HG02571 (cell line): ENCODE measurements at regions not wholly inside any gene's neighbourhood (a gene's known extent, or its start where the extent isn't known, plus 50 kb on each side); places are given as distances from the start of the nearest gene placed in this dataset.

ENCODE experiments used
- ATAC-seq: cut with Tn5 transposase; IDR thresholded peaks from one replicate; pipeline ENCODE4 v1.9.1; 2021; ENCODE audit warnings: mild to moderate bottlenecking, moderate library complexity; ENCODE audit not compliant: unreplicated experiment

DNA sequence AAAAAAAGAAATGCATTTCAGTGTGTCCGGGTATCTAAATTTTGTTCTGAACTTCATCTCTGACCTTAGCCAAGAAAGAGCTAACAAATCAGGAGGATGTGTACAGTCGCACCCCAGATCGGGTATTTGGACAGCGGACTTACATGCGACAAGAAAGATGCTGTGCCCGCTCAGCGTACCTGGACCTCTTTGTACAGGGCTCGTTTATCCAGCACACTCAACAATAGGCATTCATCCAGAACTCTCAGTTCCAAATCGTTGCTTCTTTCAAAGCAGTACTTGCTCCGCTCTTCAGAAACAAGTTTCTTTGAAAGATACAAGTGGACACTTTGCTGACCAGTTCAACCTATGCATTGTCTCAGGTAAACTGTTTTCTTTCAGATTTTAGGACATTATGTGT is 191.7 kb downstream of the LY86 start:
- no peak for ATAC-seq

DNA sequence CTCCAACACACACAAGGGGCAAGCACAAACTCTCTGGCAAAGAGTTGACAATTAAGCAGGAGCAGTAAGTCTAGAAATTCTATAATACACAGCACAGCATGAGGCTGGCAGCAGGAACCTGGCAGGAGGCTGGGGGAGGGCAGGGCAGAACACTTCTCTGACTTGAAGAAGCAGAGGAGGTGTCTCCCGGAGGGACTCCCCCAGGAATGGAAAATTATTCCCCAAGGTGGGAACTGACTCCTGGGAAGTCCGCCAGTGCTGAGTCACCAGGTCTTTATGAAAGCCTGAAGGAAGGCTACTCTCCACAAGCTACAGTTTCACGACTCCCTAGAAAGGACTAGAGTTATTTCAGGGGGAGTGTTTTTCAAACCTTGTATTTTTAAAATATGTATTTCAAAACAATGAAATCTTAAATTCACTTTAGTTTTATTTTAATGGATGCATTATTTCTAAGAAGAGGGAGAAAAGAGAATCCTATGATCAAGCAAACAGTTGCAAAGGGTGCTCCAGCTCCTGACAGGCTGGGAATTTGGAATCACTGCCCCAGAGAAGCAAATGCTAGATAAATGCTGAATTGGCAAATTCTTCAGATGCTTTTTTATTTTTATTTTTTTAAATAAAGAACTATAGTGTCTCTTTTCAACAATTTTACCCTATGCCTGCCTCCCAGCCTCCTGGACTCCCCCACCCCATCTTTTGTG is 192.8 kb downstream of the LY86 start:
- ATAC-seq = no peak

DNA sequence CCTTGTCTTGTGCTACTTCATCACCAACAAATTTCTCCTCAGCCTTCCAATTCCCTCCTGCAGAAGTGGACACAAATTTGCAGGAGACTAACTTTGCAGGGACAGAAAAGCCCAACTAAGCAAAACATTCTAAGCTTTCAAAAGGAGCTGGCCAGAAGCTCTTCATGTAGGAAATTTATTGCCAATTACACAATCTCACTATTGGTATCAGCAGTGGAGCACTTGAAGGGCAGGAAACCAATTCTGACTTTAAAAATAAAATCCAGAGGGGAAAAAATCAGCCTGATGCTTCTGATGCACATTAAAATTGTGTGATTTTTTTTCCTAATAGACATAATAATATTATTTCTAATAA is 193.3 kb downstream of the LY86 start:
- no peak for ATAC-seq

DNA sequence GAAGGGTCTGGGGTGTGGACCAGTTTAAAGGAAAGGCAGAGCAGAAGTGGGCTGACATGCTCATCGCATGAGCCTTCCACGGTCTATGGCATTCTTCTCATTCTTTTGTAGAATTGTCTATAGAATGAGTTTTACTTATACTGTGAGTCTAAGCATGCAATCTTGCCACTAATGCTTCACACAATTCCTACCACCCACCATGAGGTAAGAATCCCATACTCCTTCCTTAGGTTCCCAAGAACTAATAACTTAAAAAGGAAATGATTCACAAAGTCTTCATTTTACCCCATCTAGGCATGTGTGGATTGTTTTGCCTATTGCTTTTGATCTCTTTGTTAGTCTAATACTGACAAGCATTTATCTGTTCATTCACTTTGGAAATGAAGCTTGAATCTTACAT is 195.2 kb downstream of the LY86 start:
- ATAC-seq = no peak

DNA sequence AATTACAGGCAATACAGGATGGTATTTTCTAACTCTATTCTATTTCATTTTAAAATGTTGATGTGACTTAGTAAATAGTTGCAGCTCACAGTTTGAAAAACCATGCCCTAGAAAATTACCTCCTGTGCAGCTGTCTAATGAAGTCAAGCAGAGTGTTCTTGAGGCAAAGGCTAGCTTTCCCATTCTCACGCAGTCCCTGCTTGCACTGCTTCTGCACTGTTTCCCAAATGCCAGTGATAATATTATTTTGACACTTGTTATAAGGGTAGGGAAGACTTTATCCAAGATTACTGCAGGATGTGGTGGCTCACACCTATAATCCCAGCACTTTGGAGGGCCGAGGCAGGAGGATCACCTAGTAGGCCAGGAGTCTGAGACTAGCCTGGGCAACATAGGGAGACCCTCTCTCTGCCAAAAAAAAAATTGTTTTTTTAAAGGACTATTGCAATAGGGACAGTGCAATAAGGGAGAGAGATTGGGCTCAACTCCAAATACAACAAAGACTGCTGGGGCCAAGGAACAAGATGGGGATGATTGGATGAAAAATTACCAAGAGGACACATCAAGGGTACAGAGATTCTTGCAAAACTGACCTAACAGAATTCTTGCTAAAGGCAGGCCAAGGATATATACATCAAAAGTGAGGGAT is 196.1 kb downstream of the LY86 start:
- no peak for ATAC-seq

DNA sequence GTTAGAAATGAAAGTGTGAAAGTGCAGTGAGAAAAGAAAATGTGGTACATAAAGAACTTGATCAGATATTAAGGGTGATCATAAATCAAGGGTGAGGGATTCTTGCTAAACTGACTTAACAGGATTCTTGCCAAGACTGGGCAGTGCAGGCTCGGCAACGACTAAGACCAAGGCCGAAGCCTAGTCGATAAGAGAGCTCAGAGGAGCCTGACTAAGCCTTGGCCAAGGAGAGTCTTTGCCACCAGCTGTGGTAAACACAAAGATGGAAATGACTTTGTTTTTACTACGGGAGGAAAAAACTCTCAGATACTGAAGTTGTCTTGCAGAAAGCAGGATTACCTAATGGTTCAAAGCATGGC is 196.6 kb downstream of the LY86 start:
- no peak for ATAC-seq

DNA sequence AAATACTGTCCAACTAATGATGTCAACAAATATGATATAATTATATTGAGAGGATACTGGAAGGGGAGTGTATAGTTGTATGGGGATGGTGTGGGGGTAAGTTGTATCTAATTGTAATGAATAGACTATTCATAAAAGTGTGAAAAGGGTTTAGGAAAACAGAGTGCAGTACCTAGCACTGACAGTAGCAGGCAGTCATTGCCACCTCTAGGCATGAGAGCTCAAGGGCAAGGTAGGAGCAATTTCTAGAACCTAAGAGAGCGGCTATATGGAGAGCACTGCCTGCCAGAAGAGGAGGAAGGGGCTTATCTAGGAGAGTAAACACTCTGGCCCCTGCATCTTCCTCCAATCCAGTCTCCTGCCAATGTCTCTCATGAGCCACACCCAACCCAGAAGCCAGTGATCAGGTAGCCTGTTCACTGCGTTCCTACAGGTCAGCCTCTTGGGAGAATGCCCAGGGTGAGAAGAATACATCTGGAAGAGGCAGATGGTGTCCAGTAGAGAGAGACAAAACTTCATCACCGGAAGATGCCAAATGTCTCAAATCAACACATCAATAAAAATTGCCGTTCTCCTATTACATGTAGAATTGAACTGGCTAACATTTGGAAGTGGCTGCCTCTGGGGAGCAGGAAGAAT is 200.0 kb downstream of the LY86 start:
- no peak for ATAC-seq

DNA sequence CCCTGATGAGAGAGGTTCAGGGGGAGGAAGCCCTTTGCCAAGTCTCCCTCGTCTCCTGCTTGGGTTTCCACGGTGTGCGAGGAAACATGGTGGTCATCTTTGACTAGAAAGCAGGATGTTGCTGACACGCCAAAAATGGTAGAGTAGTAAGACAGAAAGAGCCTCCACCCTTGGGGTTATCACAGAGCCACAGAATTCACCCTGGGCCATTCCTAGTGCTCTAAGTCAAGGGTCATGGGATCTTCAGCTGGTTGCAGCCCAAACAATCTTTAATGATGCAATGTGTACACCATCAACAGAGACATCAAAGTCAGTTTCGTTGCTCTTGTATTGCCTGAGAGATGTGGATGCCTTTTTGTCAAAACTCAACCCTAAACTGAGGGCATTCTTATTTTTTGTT is 201.9 kb downstream of the LY86 start:
- no peak for ATAC-seq

DNA sequence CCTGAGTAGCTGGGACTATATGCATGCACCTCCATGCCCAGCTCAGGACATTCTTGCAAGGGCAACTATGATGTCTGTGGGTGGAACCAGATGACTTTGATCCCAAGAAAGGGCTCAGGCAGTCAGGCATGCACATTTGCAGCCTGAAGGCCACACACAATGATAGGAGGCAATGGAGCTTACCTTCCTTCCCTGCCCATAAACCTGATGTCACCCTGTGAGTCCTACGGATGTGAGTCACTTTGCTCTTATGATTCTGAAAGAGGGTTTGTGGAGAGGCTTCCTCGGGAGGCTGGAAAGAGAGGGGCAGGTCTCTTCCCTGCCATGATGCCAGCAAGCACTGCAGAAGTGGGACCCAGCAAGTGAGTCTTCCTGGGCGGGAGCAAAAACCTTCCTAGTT is 202.4 kb downstream of the LY86 start:
- ATAC-seq = no peak

DNA sequence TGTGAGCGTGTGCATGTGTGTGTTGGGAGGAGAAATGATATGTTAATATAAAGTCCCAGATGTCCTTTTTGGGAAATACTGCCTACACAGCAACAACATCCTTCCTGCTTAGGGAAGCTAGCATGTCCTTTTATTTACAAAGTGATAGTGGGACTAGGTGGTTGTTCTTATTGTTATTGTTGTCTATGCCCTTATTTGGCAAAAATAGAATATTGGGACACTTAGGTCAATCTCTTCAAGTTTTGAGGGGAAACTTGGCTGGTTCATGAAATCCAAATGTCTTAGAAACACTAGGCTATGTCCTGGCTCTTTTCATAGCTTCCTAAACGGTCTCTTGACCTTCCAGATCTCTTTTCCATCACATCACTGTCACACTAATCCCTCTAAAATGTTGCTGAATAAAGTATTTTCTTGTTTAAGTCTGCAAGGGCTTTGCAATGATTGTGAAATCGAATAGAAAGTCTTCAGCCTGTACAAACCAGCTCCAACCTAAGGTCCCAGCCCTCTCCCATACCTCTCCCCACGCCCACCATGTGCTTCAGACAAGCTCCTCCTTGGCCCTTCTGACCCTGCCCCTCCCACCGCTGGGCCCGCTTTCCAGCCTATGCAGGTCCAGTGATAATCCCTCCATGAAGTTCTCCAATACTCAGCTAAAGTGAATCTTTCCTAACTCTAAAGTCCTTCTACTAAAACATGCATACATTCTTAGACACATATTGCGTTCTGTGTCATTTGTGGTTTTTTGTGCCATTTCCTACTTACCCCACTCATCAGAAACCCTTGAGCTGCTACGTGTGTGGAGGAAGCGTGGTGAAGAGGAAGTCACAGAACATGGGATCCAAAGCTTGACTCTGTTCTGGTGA is 205.1 kb downstream of the LY86 start:
- ATAC-seq = no peak

DNA sequence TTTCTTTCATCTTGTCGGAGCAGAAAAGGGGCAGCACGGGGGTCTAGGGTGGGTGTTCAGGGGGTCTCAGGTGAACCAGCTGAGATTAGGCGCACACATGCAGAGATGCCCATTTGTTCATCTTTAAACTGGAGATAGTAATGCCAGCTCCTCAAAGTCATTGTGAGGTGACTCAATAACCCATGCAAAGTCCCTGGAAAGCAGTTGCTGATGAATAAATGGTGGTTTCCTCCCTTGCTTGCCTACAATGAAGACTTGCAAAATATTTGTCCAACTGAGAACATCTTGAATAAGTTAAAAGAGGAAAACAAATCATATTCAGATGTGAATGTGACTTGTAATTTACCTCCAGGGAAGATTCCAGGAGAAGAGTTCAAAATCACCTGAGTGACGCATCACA is 206.9 kb downstream of the LY86 start:
- no peak for ATAC-seq

DNA sequence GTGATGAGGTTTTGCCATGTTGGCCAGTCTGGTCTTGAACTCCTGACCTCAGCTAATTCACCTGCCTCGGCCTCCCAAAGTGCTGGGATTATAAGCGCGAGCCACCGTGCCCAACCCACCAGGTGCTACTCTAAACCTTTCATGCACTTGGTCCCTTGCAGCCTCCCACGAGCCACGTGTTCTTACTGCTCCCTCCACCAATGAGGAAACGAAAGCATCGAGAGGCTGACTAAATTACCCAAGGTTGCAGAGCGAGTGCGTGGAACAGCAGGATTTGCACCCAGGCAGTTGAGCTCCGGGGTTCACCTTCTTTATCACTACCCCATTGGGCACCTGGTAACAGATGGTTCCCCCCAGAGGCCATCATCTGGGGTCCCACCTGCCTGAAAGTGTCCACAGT is 208.3 kb downstream of the LY86 start:
- ATAC-seq = no peak

DNA sequence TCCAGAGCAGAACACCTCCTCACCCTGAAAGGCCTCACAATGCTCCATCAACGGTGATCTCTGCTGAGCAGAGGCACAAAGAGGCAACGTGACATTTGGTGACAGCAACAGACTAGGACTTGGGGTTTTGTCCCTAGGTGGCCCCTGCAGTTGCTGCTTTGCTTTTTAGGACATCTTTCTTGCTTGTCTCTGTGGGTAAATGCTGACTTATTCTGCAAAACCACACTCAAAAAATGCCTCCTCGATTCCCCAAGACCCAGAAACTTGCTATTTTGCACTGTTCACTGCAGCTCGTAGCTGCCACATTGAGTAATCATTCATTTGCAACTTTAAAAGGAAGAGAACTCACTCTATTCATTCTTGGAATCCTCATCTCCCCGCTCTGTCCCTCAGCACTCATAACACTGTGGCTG is 209.9 kb downstream of the LY86 start:
- ATAC-seq = peak; percentile 38

DNA sequence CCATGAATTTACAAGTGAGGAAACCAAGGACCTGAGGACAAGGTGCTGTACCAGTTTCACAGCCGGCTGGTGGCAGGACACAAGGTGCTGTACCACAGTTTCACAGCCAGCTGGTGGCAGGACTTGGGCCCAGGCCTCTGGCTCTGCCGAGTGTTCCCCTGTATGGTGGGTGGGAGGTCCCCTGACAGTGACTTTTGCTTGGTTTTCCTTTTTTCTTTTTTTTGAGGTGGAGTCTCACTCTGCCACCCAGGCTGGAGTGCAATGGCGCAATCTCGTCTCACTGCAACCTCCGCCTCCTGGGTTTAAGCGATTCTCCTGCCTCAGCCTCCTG is 212.4 kb downstream of the LY86 start:
- ATAC-seq = no peak

DNA sequence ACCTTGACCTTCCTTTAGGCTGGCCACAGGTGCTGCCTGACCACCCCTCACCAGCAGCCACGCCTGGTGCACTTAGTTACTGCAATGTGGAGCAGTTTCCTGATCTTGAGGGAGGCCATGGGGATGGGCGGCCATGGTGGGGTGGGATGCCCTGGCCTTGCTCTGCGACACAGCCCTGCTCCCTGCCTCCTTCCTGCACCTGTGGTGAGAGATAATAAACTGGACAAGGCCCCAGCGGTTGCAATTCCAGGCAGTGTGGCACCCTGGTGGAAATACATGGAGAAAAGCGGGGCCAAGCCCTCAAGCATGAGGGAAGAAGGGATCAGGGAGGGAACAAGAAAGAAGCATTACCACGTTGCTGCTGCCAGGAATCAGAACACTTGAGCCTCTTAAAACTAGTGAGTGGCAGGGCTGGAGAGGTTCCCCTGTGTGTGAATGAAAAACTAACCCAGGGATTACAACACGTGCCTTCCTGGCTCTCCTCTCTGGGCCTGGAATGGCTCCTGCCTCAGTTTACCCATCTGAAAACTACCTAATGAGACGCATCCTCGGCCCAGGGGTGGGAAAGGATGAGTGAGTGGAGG is 213.2 kb downstream of the LY86 start:
- no peak for ATAC-seq

DNA sequence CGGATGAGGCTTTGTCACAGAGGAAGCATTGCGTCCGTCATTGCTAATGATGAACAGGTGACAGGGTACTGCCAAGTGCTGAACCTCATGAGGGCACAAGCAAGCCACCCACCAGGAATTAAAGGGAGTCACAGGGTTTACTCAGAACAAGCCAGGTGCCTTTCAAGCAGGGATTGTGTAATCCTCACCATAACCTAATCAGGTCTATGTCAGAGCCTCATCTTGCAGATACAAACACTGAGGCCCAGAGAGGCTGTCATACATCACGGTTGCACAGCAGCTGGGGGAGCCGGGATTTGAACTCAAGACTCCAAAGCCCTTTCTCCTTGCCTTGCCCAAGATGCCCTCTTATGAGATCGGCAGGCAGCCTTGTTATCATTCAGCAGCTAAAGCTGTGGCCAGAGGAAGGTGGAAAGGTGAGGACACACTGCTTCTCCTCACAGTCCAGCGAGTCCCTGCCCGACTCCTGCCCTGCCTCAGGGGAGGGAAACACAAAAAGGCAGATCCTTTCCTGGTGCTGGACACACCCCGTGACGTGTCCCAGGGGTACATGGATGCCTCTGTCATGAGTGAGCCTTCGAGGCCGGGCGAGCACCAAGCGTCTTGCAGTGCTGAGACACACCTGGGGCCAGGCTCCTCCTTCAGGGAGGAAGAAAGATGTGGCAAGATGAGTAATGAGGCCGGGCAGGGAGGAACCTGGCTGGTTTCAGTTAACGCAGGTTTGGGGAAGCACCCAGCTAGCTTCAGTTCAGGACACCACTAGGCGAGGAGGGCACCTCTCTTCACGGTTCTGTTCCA is 214.9 kb downstream of the LY86 start:
- ATAC-seq = peak; percentile 52

DNA sequence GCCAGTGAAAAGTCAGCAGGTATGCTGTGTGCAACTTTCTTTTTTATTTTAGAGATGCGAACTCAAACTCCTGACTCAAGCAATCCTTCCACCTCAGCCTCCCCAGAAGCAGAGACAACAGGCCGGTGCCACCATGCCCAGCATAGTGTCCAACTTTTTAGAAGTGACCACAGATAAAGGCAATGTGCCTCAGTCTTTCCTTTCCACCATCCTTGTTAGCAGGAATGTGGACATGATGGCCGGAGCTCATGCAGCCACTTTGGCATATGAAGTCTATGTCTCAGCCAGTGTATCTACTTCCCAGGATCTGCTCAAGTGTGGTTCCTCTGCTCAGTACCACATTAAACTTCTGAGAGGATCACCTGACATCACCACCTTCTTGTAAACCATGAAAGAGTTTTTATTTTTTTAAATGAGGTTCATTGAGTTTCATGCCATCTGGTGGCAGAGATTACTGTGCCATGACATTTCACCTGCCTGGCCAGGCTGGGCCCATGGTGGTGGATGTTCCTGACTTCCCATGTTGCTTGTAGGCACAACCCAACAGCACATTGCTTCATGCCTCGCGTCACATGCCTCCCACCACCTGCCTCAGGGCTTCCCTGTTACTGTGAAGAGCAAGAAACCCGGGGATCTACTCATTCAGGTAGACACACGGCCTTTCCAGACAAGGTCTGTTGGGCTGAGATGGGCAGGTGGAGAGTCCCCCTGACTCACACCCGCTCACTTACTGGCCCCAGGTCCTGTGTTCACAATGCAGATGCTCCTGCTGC is 216.5 kb downstream of the LY86 start:
- ATAC-seq = no peak

DNA sequence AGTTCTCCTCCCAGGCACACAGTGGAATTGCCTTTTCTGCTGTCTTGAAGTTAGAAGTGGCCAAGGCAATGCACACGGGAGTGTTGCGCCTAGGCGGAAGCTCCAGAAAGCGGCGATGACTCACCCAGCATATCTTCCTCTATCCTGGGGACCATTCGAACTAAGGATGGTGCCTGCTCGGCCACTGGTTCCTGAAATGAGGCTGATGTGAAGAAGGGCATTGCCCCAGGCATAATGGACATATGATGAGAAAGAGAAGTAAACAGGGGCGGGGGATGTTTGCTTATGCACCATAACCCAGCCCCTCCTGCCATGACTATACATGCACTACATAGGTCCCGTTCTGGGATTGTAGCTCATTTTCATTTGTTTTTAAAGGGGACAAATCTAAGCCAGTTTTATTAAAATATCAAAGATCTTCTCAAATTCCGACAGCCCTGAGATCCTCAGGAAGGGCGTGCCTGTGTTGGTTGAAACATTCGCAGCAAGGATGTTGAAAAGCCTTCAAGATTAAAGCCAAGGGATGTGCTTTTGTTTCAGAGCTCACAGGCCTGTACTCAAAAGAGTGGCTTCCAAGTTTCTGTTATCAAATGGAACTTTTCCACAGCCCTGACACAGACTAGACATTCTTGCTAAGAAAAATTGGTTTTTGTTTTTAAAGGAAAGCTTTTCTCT is 218.5 kb downstream of the LY86 start:
- ATAC-seq = no peak

DNA sequence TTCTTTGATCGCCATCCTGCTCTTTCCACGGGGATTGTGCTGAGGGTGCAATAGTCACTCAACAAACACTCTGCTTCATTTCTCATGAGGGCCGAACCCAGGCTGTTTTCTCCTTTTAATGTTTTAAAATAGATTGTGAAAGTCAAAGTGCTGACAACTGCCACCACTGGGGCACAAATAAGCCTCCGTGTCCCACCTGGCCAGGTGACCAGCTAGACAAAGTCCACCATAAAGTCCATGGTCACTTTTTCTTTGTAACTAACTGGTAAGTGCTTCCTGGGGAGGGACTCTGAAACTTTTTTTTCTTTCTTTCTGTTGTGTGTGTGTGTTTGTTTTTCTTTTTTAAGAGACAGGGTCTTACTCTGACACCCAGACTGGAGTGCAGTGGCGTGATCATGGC is 219.8 kb downstream of the LY86 start:
- no peak for ATAC-seq
